ENCODE measurements at regions not wholly inside any gene's neighbourhood (a gene's known extent, or its start where the extent isn't known, plus 50 kb on each side); places are given as distances from the start of the nearest gene placed in this dataset.

GRCh38 chr11:95692526-95693260 is 96.9 kb downstream of the FAM76B start:
- DNase-seq (ENCODE audit: low spot score) (no peak), ATAC-seq (no peak)

GRCh38 chr11:95690100-95690499 is 99.5 kb downstream of the FAM76B start:
- DNase-seq (ENCODE audit: low spot score) (no peak), ATAC-seq (no peak)

GRCh38 chr11:95688501-95689222 is 100.9 kb downstream of the FAM76B start:
- ATAC-seq (no peak), DNase-seq (ENCODE audit: low spot score) (no peak)

DNA sequence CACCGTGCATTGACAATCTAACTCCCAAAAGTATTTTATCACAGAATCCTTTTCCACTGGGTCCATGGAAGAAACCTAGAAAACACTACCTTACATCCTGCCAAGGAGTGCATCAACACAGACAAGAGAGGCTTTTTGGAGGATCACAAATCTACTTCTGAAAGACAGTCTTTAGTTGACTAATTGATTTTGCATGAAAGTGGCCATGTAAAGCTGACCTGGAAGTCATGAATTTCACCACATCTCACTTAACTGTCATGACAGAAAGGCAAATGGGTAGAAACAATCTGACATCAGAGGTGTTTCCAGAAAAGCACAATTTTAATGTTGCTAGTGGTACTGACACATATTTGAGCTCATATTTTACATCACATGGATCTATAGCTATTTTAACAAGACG is 101.6 kb downstream of the FAM76B start:
- ATAC-seq, result no peak

GRCh38 chr11:95686265-95686664 is 103.3 kb downstream of the FAM76B start:
- no peak for DNase-seq (ENCODE audit: low spot score)
- no peak for ATAC-seq

More for the DNA sequence above, 101.6 kb downstream of the FAM76B start:
- DNase-seq (ENCODE audit: low spot score), result no peak

DNA sequence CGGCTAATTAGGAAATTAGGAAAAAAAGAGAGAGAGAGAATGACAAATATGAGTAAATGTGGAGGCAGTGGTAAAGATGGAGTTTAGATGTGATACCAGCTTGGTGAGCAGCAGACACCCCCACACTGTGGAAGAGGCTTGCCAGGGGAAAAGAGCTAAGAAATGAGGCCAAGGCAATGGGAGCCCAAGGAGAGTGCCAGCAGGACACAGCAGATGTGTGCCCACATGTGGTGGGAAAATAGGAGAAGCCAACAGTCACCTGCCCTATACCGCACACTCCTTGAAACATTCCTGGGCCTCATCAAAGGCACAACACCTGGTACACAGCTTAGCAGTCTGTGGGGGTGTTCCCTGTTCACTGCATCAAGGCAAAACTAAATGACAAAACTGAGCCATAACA is 104.9 kb downstream of the FAM76B start:
- no peak for DNase-seq (ENCODE audit: low spot score)
- no peak for ATAC-seq

DNA sequence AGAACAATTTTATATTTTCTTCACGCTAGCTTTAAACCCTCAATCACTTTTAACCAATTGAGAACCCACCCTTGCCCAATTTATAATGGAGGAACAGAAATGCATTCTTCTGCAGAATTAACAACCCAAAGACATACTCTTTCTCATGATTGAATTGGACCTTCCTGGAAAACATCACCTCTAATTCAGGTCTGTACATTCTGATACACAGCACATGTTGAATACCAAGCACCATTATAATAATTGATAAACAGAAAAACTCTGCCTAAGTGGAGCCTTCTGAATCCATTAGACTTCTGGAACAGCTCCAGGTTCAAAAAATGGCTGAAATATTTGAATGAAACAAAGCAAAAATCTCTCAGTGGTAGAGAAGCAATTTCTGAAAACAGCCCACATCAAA is 105.4 kb downstream of the FAM76B start:
- ATAC-seq, result no peak
- DNase-seq (ENCODE audit: low spot score), result no peak

DNA sequence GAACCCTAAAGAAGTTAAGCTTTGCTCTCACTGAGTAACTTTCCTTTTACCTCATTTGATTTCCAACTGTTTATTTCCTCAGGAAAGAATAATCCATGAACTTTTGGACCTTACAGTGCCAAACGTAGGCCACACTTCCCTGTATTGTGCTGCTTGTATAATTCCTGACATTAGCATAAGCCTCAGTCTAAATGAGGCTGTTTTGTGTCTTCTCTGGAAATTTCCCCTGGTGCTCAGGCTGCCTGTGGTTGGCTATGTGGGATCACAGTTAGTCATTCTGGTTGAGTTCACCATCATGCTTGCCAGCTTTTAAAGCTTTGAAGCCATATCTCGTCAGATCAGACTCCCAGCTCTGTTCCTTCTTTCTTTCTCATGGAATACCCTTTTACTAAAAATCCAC is 107.0 kb downstream of the FAM76B start:
- ATAC-seq (peak; percentile 38), DNase-seq (ENCODE audit: low spot score) (no peak)

DNA sequence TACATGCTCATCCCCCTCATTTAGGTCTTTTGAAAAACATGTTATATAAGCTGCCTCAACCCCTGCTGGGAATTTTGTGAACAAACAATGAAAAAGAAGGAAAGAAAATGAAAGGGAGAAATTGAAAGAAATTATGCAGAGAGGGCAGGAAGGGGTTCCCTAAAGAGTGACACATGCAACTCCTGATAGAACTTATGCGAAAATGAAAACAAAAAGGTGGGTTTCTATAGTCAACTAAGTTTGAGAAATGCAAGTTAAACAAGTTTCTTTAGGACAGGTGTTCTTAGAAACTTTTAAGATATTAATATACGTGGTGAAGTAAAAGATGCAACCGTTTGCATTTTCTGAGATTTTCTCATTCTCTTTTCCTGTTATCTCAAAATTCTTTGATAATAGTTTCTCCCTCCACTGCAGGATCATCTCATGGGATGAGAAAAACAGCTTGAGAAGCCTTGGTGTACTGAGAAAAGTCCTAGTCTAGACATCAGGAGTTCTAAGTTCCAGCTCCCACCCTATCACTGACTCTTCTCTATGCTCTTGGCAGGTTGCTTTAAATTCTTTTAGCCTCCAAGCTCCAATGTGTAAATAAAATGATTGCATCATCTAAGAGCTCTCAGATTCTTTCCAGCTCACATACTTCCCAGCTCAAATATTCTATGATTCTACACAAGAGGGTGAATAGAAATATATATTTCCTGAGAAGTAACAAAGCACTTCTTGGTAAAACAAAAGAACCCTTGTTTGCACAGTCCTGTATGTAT is 109.2 kb downstream of the FAM76B start:
- DNase-seq (ENCODE audit: low spot score) (no peak), ATAC-seq (peak; percentile 95)

DNA sequence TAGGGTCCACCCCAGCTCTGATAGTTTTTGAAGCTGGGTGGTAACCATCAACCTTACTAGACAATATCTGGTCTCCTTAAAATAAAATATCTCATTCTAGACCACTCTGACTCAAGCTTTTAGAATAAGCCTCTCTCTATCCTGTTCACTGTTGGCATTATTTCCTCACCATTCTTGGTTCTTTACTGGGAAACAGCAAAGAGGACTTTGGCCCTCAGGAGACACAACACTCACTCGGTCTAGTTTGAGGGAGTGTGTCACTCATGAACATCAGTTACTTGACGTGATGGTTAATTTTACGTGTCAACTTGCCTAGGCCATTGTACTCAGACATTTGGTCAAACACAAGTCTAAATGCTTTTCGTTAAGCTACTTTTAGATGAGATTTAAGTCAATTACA is 110.6 kb downstream of the FAM76B start:
- DNase-seq (ENCODE audit: low spot score), result no peak

GRCh38 chr11:95676308-95676707 is 113.3 kb downstream of the FAM76B start:
- no peak for ATAC-seq
- DNase-seq (ENCODE audit: low spot score), result no peak

More for the DNA sequence above, 110.6 kb downstream of the FAM76B start:
- ATAC-seq, result peak; percentile 56

DNA sequence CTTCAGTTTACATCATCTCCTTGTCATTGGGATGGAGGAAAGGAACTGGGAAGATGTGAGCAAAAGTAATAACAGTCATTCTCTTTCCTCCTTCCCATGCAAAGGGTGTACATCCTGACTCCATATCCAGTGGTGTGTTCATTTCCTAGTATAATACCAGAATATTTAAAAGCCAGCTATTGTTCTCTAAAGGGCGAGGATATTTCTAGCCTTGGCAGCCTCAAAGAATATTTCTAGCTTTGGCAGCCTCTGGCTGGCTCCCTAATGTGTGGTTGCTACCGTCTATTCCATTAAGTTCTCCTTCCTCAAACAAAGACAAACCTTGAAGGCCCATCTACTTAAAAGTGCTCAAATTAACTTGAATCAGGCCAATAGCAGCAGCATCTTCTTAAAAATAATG is 114.0 kb downstream of the FAM76B start:
- DNase-seq (ENCODE audit: low spot score), result no peak
- no peak for ATAC-seq

GRCh38 chr11:95674657-95675358 is 114.8 kb downstream of the FAM76B start:
- DNase-seq (ENCODE audit: low spot score), result no peak
- ATAC-seq, result no peak

GRCh38 chr11:95671768-95672167 is 117.8 kb downstream of the FAM76B start:
- DNase-seq (ENCODE audit: low spot score) (no peak), ATAC-seq (no peak)

DNA sequence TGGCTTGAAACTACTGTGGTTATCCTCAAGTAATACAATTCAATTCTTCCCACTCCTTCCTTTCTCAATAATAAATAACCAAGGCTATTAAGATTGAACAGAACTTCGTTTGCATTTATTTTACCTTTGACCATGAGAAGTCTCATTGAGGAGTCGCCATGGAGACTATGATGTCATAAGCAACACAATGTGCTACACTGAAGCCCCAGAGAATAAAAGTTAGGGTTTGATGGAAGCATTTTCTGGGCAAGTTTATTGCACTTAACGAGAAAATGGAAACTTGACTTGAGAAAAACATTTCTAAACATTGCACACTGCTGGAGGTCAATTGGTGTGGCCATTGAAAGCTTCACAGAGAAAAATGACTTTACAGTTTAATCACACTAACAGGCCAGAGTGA is 121.5 kb downstream of the FAM76B start:
- DNase-seq (ENCODE audit: low spot score), result no peak

DNA sequence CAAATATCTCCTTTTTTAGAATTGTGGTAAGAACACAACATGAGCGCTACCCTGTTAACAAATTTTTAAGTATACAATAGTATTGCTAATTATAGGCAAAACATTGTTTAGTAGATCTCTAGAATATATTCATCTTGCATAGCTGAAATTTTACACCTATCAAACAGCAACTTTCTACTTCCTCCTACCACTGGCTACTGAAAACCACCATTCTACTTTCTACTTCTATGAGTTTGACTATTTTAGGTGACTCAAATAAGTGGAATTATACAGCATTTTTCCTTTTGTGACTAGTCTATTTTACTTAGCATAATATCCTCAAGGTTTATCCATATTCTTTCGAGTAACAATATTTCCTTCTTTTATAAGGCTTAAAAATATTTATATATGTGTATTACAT is 128.4 kb downstream of the FAM76B start:
- ATAC-seq (no peak), DNase-seq (ENCODE audit: low spot score) (no peak)

More for the DNA sequence above, 121.5 kb downstream of the FAM76B start:
- ATAC-seq, result no peak

GRCh38 chr11:95660038-95660437 is 129.5 kb downstream of the FAM76B start:
- DNase-seq (ENCODE audit: low spot score), result no peak
- no peak for ATAC-seq

- ATAC-seq, result no peak
Measured at GRCh38 chr11:95659088-95659487, 130.5 kb downstream of the FAM76B start.

GRCh38 chr11:95655536-95655935 is 134.0 kb downstream of the FAM76B start:
- DNase-seq (ENCODE audit: low spot score) (no peak), ATAC-seq (no peak)

More at GRCh38 chr11:95659088-95659487, 130.5 kb downstream of the FAM76B start:
- no peak for DNase-seq (ENCODE audit: low spot score)

- no peak for ATAC-seq
Measured at GRCh38 chr11:95653680-95654079, 135.9 kb downstream of the FAM76B start.

DNA sequence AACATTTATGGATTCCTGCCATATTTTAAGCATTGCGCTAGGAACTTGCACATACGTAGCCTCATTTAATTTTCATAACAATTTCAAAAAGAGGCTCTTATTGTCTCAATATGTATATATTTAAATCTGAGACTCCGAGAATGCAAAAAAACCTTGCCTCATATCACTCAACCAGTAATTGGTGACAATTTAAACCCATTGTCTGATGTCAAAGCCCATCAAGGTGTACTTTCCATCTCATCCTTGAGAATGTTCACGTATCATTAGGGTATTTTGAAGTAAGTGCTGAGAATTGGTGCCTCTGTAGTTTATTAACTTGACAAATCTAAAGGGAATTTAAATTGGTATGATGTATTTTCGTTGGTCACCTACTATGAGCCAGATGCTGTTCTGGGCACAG is 136.5 kb downstream of the FAM76B start:
- DNase-seq (ENCODE audit: low spot score), result no peak
- ATAC-seq, result no peak

More at GRCh38 chr11:95653680-95654079, 135.9 kb downstream of the FAM76B start:
- no peak for DNase-seq (ENCODE audit: low spot score)

All from left lobe of liver (tissue), 2 donors.